HG03354 (cell line): ENCODE measurements at regions not wholly inside any gene's neighbourhood (a gene's known extent, or its start where the extent isn't known, plus 50 kb on each side); places are given as distances from the start of the nearest gene placed in this dataset.

ENCODE experiments used
- ATAC-seq: cut with Tn5 transposase; IDR thresholded peaks from one replicate; pipeline ENCODE4 v1.9.1; 2021; ENCODE audit warnings: mild to moderate bottlenecking; ENCODE audit not compliant: unreplicated experiment, poor library complexity, severe bottlenecking

DNA sequence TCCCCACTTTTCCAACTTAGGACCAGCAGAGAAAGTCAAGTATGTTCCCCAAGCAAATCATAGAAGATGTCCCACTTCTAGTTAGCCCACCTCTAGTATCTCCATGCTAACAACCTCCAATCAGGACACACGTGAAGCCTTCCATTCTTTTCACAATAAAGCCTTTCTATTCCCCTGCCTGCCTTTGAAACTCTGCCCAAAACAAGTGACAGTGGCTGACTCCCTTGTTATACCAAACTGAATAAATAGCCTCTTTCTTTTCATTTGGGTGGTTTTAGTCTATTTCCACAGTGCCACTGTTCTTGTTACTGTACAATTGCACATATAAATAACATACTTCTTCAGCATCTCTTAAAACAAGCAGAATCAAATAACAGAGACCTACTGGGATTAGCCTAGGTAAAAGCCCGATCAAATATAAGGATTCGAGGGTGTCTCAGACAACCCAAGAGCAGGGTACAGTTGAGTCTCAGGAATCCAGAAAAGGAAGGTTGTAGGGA lies 118.0 kb upstream of the NPHP3 start:
- ATAC-seq, result no peak

DNA sequence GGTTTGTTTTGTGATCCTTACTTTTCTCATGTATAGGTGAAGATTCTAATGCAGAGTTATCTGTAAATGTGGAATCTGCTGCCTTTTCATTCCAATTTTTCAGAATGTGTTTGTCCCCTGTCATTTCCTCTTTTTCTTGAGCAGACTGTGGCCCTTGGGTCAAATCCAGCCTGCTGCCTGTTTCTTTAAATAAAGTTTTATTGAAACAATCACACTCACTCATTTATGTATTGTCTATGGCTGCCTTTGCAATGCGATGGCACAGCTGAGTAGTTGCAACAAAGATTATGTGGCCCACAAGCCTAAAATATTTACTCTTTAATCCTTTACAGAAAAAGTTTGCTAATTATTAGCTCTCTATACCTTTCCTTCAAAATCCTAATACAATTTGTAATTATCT lies 116.3 kb upstream of the NPHP3 start:
- no peak for ATAC-seq

DNA sequence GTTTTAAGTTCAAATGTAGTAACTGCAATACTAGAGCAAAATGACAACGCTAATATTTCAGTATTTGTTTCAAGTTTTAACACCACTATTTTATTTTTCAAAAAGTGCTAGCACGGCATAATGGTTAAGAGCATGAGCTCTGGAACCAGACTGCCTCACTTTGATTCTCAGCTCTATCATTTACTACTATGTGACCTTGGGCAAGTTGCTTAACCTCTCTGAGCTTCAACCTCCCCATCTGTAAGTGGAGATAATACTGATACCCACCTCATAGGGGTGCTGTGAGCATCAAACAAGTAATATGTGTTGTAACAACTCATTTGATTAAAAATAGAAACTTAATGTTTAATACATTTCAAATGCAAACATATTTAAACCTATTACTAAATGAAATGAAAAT lies 115.4 kb upstream of the NPHP3 start:
- ATAC-seq, result no peak

DNA sequence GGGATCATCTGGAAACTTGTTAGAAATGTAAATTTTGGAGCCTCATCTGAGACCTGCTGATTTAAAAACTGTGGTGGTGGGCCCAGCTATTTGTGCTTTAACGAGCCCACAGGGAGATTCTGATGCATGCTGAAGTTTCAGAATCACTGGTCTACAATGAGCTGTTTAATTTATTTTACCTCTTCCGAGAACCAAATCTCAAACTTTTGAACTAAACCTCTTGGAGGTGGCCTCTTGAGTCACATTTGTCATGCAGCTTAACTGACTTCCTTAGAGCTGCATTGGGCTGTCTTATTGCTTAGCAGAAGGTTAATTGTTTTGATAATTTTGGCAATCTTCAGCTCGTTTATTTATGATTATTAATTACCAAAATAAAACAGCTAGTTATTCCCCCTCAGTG lies 112.1 kb upstream of the NPHP3 start:
- ATAC-seq, result no peak

DNA sequence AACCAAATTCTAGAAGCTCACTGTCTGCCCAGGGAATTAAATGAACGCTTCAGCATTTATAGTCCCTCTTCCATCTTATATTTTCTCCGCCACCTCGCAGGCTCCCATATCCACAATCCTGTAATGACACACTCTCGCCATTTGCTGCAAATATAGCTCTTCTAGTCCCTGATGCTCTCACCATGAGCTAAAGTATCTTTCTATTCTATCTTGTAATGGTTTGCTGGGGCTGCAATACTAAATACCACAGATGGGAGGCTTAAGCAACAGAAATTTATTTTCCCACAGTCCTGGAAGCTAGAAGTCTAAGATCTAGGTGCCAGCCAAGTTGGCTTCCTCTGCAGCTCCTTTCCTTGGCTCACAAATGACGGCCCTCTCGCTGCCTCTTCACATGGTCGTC lies 106.9 kb upstream of the NPHP3 start:
- ATAC-seq, result no peak

DNA sequence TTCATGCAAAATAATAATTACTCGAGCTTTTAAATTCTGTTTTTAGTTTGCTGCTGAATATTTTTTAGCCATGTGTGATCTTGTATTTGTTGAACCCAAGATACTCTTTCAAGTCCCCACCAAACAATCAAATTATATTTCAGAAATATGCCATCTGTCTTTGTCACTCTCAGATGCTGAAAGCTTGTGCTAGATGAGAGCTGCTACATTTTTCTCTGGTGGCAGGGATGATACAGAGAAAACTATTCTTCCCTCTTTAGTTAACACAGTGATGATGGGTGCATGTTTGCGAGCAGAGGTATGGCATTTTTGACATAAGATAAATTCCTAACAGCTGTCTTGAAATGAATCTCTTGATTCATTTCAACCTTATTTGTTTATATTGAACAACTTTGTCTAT lies 100.6 kb upstream of the NPHP3 start:
- no peak for ATAC-seq

DNA sequence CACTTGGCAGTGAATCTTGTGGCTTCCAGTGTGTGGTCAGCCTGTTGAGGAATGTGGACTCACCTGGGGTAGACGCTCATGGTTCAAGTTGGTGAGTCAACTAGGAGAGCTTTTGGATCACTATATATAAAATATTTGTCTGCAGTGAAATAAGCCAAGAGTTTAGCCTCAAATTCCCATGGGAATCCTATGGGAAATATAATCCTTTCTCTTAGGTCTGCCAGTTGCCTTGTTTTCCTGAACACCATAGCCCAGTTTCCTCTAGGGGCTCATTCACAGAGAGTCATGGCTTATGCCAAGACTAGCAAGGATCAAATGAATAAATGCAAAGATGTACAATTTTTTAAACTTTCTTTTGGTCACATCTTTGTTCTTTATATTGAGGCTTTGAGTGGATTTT lies 100.1 kb upstream of the NPHP3 start:
- ATAC-seq, result no peak

DNA sequence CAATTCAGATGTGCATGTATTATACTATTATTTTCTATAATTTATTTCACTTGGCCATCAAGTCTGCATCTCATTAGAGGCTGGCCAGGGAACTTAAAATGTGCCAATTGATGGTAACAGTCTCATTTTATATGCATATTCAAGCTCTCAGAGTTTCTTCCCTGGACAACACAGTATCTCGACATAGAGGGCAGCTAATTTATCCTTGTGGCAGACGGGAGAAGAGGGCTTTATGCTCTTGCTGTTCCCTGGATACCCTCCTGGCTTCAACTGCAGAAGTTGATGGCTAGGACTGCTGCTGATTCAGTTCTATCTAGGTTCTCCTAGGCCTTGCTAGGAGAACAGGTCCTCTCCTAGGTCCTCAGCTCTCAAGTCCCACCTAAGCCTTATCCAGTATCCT lies 99.1 kb upstream of the NPHP3 start:
- no peak for ATAC-seq

DNA sequence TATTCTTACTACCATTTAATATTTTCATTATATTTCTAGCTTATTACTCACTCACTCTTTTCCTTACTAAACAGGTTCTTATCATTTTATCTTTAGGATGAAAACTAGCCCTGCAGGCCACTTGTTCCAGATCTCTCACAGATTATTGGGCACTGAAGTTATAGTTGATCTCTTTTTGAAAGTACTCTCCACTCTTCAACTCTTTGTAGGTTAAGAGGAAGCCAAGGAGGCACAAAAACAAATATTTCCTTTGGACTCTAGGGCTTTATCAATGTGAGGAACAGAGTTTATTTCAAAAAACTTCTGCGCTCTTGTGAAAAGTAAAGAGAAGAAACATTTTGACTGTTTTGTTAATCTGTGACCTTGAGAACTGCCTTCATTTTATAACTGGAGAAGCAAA lies 96.0 kb upstream of the NPHP3 start:
- ATAC-seq, result no peak

DNA sequence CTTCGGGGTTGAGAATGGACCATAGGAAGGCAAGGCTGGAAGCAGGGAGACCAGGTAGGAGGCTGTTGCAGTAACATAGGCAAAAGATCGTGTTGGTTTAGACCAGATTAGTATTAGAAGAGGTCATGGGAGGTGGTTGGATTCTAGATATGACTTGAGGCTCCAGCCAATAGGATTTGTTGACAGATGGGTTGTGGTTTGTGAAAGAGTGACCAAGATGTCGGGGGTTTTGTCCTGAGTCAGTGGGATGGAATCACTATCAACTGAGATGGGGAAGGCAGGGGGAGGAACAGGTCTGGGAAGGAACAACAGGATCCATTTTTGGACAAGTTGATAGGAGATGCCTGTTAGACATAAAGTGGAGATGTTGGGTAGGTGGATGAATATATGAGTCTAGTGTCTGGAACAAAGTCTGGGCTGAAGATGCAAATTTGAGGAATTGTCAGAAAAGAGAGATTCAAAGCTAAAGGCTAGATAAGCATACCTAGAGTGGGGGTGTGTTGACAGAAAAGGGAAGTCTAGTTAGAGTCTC lies 95.5 kb upstream of the NPHP3 start:
- no peak for ATAC-seq

DNA sequence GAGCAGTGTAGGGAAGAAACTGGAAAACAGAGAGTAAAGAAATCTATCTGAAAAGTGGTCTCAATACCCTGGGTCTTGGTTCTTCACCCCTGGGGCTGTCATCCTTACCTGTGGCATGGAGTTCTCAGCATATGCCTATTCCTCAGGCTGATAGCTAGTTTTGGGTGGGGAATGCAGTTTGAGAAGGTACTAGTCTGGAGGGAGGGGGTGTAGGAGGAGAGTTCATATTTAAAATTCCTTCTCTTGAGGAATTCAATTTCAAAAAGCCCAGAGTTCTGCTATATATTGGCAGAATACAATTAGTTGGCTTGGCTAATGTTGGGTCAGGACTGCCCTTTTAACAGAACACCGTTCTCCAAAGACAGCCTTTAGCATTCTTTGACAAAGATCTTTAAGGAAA lies 82.9 kb upstream of the NPHP3 start:
- ATAC-seq, result no peak

DNA sequence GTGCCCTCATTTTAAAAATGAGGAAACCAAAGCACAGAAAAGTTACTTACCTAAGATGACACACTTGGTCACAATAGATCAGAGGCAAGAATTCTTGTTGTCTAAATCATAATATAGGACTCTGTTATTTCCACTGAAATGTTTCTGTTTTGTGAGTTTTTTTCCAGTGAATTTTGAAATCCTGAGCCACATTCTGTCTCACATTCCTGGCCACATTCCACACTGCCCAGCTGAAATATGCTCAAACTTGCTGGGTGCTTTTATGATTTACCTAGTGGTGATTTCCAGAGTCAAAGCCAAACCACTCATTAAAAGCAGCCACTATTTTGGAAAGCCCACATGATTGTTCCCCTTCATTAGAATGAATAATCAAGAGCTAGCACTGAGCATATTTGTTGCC lies 82.3 kb upstream of the NPHP3 start:
- no peak for ATAC-seq

DNA sequence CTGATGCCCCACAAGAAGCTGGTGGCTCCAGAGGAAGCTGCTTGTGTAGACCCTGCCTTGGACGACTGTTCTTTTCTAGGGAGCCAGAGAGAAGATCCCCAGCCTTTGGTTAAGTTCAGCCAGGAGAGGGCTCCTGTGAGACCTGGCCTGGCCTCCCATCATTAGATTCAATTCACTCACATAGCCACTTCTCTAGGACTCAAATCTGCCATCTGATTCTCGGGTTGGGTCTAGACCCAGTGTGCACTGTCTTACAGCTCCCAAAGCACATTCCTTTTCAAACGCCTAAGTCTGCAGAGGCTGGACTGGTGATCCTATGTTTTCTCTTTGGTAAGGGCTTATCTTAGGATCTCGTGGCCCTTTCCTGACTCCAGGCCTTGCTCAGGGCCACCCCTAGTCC lies 81.7 kb upstream of the NPHP3 start:
- no peak for ATAC-seq

DNA sequence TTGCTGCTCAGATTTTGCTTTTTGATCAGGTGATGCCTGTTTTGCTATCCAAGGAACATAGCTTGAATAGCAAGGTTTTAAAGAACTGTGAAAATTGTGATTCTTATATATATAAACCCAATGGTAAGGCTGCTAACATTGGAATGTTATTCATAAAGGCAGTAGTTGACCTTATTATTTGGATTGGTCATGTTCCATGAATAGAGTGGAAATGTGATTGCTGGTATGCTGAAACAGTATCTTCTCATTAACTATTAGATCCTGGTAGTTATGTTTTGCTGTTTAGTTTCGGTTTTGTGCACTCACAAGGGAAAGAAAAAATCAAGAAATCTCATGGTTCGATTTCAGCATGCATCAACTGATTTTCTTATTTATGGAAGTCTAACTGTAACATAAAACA lies 78.7 kb upstream of the NPHP3 start:
- ATAC-seq, result no peak

DNA sequence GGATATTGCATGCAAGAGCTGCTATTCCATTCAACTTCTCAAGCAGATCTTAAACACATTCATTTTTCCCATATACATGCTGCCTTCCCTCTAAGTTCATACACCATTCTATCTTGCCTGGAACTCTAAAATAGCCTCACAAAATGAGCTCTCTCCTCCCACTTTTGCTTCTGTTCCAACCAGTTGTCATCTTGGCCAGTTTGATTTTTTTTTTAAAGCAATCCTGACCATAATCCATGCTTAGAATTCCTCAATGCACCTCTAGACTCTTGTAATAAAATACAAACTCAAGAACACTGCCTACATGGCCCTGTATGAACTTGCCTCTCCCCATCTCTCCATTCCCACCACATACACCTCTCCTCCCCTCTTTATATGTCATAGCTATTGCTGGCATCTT lies 68.6 kb upstream of the NPHP3 start:
- ATAC-seq, result no peak

DNA sequence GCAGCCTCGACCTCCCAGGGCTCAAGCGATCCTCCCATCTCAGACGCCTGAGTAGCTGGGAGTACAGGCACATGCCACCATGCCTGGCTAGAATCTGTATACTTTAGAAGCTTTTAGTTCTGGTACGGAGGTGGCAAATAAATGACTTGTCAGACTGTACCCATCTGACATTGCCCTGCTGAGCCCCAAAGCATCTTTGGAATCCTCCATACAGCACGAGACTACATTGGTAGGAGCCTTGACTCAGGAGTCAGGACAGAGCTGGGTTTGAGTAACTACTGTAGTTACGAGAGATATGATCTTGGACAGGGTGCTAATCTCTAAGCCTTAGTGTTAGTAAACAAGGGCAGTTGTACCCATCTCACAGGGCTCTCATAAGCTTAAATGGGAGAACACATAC lies 67.8 kb upstream of the NPHP3 start:
- ATAC-seq, result no peak

DNA sequence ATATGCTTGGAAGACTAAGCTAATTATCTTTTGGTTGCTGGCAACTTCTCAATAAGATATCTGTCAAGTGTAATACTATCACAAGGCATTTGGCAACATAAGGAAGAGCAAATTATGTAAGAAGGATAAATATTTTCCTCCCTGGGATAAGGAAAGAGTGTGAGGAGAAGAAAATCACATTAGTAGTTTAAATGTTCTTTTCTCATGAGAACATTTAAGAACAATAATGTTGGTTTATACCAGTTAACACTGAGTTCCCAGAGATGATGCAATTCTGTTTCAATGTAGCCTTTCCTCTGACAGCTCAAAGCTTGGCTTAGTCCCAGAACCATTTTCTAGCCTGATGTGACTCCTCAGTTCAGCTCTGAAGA lies 66.1 kb upstream of the NPHP3 start:
- no peak for ATAC-seq

DNA sequence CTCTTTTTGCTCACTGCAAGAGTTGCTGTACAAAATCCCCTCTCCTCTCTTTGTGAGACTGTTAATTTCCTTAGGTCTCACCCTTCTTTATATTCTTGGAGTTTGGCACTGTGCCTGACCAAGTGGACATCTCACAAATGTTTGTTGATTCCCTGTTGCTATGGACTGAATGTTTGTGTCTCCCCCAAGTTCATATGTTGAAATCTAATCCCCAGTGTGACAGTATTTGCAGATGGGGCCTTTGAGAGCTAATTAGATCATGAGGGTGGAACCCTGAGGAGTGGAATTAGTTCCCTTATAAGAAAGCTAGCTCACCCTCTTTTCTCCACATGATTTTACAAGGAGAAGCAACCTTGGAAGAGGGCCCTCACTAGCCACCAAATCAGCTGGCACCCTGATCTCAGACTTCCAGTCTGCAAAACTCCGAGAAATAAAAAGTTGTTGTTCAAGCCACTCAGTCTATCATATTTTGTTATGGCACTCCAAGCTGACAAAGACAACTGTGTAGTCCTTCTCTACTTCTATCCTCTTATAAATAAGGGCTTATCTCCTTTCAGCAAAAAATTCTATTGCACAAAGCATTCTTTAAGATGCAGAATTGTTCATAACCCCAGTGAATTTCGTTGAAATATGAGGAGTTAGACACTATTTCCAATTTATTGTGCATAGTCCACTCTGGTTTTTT lies 65.5 kb upstream of the NPHP3 start:
- no peak for ATAC-seq

DNA sequence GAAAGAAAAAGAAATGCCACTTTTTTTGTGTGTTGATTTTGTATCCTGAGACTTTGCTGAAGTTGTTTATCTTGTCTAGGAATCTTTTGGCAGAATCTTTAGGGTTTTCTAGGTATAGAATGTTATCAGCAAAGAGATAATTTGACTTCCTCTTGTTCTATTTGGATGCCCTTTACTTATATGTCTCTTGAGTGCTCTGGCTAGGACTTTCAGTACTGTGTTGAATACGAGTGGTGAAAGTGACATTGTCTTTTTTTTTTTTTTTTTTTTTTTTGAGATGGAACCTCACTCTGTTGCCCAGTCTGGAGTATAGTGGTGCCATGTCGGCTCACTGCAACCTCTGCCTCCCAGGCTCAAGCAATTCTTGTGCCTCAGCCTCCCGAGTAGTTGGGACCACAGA lies 64.7 kb upstream of the NPHP3 start:
- ATAC-seq, result no peak

DNA sequence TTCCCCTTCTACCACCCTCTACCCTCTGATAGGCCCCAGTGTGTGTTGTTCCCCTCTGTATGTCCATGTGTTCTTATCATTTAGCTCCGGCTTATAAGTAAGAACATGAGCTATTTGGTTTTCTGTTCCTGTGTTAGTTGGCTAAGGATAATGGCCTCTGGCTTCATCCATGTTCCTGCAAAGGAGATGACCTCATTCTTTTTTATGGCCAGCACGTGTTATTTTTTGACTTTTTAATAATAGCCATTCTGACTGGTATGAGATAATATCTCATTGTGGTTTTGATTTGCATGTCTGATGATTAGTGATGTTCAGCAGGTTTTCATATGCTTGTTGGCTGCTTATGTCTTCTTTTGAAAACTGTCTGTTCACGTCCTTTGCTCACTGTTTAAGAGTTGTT lies 63.1 kb upstream of the NPHP3 start:
- no peak for ATAC-seq

DNA sequence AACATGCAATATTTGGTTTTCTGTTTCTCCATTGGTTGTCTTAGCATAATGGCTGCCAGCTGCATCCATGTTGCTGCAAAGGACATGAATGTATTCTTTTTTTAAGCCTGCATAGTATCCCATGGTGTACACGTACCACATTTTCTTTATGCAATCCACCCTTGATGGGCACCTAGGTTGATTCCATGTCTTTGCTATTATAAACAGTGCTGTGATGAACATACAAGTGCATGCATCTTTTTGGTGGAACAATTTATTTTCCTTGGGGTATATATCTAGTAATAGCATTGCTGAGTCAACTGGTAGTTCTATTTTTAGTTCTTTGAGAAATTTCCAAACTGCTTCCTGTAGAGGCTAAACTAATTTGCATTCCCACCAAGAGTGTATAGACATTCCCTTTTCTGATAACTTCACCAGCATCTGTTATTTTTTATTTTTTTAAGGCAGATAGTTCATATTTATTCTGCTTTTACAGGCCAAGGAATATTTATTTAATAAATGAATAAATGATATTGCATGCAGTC lies 62.4 kb upstream of the NPHP3 start:
- no peak for ATAC-seq

DNA sequence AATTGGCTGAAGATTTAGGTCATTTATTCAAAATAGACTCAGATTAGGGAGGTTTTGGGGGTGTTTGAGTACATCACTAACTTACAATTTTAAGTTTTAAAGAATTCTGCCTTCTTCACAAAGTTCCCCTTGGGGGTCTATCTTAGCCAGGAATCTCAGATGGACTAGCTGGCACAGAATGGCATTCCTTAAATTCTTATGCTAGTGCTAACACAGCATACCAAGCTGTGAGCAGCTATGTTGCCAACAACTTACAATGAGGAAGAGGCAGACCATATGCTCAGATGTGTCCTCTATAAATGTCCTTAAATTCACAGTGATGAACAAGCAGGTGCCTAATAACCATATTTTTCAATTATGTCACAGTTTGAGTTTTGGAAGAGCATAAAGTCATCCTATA lies 60.9 kb upstream of the NPHP3 start:
- ATAC-seq, result no peak
